IMR-90 (cell line): ENCODE measurements at regions not wholly inside any gene's neighbourhood (a gene's known extent, or its start where the extent isn't known, plus 50 kb on each side); places are given as distances from the start of the nearest gene placed in this dataset.

Experiments
- BHLHE40 ChIP-seq: fragments of 150-350 bp; IDR thresholded peaks from 2 replicates; pipeline ENCODE4 v1.6.1; 2016; ENCODE audit warnings: mild to moderate bottlenecking, low read depth, low read length
- CEBPB ChIP-seq: IDR thresholded peaks from 2 replicates; pipeline ENCODE4 v1.6.1; 2012; ENCODE audit warnings: low read depth, low read length, improper control_type of control experiment
- CHD1 ChIP-seq: IDR thresholded peaks from 2 replicates; pipeline ENCODE4 v1.6.1; 2012; ENCODE audit warnings: low read depth, low read length, improper control_type of control experiment
- CTCF ChIP-seq: conservative IDR thresholded peaks from 2 replicates; pipeline ENCODE4 v1.5.1; 2012; ENCODE audit warnings: mild to moderate bottlenecking, low read depth, low read length, improper control_type of control experiment
- ELK1 ChIP-seq: fragments of 150-350 bp; IDR thresholded peaks from 2 replicates; pipeline ENCODE4 v1.6.1; 2016; ENCODE audit warnings: low read depth, mild to moderate bottlenecking, low read length, moderate library complexity, borderline replicate concordance
- FOS ChIP-seq: fragments of 150-350 bp; IDR thresholded peaks from 2 replicates; pipeline ENCODE4 v1.6.1; 2016; ENCODE audit warnings: low read depth, low read length
- MAZ ChIP-seq: IDR thresholded peaks from 2 replicates; pipeline ENCODE4 v1.6.1; 2012; ENCODE audit warnings: low read depth, mild to moderate bottlenecking, low read length, improper control_type of control experiment, moderate library complexity, borderline replicate concordance
- MXI1 ChIP-seq: IDR thresholded peaks from 2 replicates; pipeline ENCODE4 v1.6.1; 2012; ENCODE audit warnings: low read depth, mild to moderate bottlenecking, low read length, moderate library complexity, borderline replicate concordance
- POLR2A ChIP-seq: IDR thresholded peaks from 2 replicates; pipeline ENCODE4 v1.6.1; 2012; ENCODE audit warnings: mild to moderate bottlenecking, low read depth, low read length
- RAD21 ChIP-seq: IDR thresholded peaks from 2 replicates; pipeline ENCODE4 v1.6.1; 2012; ENCODE audit warnings: low read length, improper control_type of control experiment
- RCOR1 ChIP-seq: IDR thresholded peaks from 2 replicates; pipeline ENCODE4 v1.6.1; 2012; ENCODE audit warnings: mild to moderate bottlenecking, low read length, improper control_type of control experiment; ENCODE audit not compliant: insufficient replicate concordance
- RFX5 ChIP-seq: IDR thresholded peaks from 2 replicates; pipeline ENCODE4 v1.8.0; 2012; ENCODE audit warnings: low read depth, mild to moderate bottlenecking, low read length, moderate library complexity
- USF2 ChIP-seq: fragments of 150-350 bp; IDR thresholded peaks from 2 replicates; pipeline ENCODE4 v1.6.1; 2017; ENCODE audit warnings: mild to moderate bottlenecking, antibody characterized with exemption, low read length, low read depth

- TF ChIP-seq POLR2A (no peak), CTCF (no peak), CHD1 (no peak), RFX5 (no peak), MAZ (no peak), RCOR1 (no peak), CEBPB (no peak), ELK1 (no peak), FOS (no peak), MXI1 (no peak), RAD21 (no peak), USF2 (no peak), BHLHE40 (no peak)
Measured at GRCh38 chr10:131832056-131832685, 68.6 kb upstream of the PPP2R2D start.
